ENCODE measurements at regions not wholly inside any gene's neighbourhood (a gene's known extent, or its start where the extent isn't known, plus 50 kb on each side); places are given as distances from the start of the nearest gene placed in this dataset.

- TF ChIP-seq CTCF (IDR thresholded peaks at IDR 0.05 in 8 of 11, conservative IDR thresholded peaks at IDR 0.05 in 3 of 11): no peak
- TF ChIP-seq POLR2A (IDR thresholded peaks at IDR 0.05): no peak
- no peak for TF ChIP-seq POLR2AphosphoS5 (IDR thresholded peaks at IDR 0.05)
Observed at GRCh38 chr5:68438876-68439275, 223.3 kb downstream of the PIK3R1 start.
